HG02970 (cell line): ENCODE measurements at regions not wholly inside any gene's neighbourhood (a gene's known extent, or its start where the extent isn't known, plus 50 kb on each side); places are given as distances from the start of the nearest gene placed in this dataset.

ENCODE experiments used
- ATAC-seq: cut with Tn5 transposase; IDR thresholded peaks from one replicate; pipeline ENCODE4 v1.9.1; 2021; ENCODE audit warnings: mild to moderate bottlenecking, moderate library complexity, moderate number of reproducible peaks; ENCODE audit not compliant: unreplicated experiment, low FRiP score

DNA sequence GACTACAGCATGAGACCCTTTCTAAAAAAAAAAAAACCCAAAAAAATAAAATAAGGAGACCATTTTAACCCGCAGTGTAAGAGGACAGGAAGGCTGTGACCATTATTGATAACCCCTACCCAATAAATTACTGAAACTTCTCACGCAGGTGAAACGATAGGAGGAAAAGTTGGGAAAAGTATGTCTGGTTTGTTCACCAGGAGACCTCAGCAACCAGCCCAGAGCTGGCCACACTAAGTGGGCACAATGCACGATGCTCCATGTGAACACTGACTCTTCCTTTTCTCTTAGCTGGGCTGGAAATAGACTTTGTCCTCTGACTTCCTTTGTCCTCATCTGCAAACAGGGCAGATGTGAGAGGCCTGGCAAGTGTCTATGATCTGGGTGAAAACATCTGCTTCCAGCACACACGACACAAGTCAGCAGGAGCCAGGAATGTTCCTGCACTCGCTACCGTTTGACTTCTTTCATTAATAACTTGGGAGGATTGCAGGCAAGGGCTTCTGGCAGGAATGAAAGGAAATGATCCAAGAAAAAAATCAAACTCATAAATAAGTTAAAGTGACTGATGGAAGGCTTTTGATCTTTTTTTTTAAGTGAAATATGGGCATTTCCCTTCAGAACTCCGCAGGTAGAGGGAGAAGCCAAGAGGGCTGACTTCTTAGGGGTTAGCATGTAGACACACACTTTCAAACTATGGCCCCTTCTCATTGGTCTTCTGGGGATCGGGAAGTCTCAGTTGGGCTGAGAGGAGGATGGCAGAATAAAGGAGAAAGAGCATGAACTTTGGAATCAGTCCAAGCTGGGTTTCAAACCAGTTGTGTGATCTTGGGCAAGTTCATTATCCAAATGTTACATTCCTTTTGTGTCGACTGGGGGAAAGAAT, 137.4 kb upstream of the MYCN start:
- ATAC-seq, result no peak

DNA sequence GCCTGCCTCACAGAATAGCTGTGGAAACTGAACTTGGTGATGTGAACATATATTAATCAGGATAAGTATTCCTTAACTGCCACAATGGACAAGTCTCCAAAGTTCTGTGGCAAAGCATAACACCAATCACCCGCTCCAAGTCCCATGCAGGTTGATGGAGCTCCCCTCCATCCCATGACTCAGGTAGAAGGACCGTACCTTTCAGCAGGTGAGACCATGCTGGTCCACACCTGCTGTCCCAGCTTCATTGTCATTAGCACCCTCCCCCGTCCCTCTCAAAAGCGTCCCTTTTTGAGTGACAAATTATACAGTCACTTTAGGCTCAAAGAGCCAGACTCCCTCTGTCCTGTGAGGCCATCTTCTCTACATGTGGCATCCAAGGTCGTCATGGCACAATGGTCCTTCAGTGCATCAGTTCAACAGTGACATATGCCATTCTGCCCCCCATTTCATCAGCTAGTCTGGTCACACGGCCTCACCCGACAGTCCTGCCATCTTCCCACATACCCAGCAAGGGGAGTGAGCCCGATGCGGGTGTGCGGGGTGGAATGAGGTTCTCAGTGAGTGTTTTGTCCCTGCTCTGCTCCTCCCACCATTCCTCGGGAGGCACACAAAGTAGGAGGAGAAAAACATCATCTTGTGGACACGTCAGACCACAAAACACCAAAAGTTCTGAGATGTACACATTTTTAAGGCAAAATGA, 136.7 kb upstream of the MYCN start:
- no peak for ATAC-seq

DNA sequence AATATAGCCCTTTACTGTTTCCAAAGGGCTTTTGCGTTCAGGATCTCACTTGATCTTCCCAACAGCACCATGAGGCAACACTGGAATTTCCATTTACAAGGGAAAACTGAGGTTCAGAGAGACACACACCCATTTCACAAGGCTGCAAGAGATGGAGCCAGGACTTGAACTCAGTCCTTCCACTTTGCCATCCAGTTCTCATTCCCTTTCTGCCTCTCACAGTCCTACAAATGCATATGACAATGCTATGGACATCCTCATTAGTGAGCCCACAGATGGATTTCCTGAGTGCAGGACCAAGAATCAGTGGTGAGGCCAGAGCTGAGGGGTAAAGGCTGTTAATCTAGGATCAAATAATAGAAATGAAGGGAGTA, 136.1 kb upstream of the MYCN start:
- no peak for ATAC-seq

DNA sequence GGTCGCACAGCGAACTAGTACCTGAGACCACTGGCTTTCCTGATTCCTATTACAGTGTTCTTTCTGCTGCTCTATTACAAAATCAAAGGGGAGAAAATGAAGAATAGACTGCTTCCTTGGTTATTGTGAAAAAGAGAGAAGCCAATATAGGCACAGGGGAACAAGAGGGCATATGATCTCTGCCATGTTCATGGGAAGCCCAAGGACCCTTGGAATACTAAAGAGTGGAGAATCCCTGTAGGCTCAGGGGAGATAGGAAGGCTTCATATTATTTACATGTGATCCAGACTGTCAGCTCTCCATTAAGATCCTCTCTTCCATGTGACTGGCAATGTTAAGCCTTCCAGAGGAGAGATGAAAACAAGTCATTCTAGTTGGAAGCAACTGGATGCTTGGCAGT, 135.7 kb upstream of the MYCN start:
- ATAC-seq, result no peak

DNA sequence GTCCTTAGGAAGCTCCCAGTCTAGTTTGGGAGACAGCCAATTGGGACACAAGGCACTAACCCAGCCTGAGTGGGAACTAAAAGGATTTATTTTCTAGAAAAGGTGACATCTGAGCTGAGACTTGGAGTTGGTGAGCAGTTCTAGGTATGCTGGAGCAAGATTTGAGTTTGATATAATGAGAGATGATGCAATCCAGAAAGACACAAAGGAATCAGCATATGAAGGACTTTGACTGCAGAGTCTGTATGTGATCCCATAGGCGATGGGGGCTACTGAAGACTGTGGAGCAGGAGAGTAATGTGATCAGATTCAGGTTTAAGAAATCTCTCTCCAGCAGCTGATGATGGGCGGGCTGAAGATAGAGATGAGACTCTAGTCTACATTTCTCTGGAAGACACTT, 135.1 kb upstream of the MYCN start:
- ATAC-seq, result no peak

DNA sequence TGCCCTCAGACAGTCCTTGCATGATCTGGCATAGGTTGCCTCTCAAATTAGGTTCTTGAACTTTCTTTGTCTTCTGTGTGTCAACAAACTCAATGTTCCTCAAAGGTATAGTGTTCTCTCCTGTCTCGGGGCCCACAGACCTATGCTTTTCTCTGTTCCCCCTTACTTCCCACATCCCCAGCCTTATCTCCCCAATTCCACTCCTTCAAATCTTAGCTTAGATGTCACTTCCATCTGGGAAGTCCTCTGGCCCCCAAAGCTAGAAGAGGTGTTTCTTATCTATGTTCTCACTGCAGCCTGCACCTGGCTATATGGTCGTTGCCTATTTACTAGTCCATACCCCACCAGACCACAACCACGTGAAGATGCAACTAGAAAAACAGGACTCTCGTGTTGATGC, 134.6 kb upstream of the MYCN start:
- ATAC-seq, result no peak

DNA sequence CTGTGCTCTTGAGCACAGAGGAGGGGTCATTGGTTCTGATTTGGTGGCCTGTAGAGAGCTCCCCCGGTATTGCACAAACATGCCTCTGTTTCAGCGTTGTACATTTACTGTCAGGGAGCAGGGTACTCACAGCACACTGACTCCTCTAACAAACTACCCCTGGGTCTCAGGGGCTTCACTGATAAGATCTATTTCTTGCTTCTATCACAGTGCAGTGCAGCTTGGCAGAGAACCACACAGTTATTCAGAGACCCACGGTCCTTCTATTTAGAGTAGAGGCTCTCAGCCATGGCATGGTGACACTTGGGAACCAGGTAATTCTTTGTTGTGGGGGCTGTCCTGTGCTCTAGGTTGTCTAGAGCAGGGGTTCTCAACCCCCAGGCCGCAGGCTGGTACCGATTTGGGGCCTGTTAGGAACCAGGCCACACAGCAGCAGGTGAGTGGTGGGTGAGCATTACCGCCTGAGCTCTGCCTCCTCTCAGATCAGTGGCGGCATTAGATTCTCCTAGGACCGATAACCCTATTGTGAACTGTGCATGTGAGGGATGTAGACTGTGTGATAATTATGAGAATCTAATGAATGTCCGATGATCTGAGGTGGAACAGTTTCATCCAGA, 133.4 kb upstream of the MYCN start:
- no peak for ATAC-seq

DNA sequence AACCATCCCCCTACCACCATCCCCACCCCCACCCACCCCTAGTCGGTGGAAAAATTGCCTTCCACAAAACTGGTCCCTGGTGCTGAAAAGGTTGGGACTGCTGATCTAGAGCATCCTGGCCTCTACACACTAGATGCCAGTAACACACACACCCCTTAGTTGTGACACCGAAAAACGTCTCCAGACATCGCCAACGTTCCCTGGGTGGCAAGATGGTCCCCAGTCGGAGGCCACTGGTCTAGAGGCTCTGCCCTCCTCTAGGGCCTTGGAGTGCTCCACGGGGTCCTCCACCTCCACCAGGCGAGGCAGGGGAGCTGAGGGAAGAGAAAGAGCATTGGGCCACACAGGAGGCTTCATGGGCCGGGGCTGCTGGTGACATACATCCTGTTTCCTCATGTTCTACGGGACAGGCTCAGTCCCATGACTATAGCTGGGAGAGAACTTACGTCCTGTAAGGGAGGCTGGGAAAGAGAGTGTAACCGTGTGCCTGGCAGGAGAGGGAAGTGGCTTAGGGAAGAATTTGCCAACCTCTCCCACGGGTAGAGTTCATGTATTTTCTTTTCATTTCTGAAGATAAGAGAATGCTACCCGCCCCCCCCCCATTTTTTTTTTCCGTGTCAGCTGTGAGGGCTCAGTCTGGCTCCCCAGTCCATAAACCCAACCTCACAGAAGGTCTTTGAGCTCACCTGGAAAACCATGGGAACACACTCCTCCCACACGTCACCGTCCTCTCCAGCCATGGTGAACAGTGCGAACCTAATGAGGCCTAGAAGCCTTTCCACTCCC, 132.7 kb upstream of the MYCN start:
- ATAC-seq, result no peak

DNA sequence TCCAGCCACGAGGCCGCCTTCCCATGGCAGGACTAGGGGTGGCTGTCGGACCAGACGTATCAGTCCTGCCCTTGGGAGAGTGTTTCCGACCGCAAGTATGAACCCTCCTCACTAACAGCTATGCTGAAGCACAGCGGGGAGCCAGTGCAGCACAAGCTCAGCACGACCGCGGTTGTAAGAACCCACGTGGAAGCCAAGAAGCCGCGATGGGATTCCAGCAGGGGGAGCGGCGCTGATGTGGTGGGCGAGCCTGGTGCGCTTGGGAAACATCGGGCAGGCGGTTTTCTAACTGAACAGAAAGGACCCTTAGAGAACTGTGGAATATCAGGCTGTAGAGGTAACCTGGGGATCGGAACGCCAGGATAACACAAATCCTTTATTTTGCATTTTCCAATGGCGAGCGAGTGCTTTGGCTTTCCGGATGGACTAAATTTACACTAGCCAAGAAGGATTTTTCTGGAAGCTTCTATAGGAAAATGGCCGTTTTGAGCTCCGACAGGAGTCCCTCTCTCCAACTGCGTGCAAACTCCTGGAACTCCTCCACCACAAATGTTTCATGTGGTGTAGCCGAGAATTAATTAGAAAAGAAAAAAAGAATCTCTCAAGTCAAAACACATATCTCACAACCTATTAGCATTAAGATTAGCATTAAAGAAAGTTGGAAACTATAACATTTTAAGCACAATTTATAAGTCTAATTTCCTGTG, 132.0 kb upstream of the MYCN start:
- no peak for ATAC-seq

DNA sequence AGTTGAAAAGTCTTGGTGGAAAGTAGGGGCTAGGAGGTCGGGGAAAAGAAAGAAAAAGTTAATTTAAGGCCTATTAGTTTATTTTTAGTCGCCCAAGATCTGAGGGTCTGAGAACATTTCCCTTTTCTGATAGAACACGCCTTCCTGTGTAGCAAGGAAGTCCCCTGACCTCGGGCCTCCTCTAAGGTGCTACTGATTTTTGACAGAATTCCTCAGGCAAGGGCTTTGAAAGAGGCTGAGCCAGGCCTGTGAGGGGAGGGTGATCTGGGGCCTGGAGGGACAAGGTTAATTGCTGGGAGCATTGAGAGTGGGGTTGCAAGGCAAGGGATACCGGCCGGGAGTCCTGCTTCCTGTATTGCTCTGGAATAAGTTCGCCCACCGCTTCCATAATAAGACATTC, 131.4 kb upstream of the MYCN start:
- ATAC-seq, result no peak

DNA sequence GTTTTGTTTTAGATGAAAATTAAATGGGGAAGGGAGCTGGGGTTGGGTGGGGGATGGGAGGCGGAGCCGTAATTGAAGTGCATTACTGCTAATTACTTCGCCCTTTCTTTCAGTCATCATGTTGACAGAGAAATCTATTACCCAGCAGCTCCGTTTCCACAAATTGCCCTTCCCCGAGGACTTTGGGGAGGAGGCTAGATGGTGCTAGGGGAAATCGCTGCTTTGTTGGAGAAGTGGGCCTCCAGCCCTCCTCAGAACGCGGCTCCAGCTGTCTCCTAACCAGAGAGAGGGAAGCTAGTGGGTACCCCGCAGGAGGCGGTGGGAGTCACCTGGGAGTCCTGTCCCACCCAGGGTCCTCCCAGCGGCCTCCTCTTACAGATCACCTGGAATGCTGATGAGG, 130.9 kb upstream of the MYCN start:
- ATAC-seq, result no peak

DNA sequence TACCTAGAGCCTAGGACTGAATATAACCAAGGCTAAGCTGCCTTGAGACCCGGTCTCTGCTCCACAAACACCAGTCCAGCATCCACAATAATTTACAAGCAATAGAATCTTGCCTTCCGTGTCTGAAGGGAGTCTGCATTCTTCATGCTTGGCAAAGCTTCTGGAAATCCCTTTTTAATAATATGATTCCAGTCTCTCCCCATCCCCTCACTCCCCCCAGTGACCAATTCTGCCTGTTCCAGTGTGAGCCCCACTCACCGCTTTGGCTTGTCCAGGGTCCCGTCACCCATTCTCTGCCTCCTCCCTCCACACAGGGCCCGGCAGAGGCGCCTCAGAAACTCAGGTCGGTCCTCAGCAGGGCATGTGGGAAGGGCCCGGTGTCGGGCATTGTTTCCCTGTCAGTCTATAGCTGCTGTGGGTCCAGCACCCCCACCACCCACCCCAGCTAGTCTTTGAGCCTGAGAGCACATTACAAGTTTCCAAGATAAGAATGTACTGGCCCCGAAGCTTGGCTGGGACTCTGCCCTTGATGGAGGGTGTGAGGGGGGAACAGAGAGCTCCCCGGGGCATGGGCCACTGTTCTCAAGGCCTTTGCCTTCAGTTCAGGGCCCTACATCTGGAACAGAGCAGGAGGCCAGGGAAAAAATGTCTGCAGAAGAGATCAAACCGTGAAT, 129.7 kb upstream of the MYCN start:
- ATAC-seq, result no peak

DNA sequence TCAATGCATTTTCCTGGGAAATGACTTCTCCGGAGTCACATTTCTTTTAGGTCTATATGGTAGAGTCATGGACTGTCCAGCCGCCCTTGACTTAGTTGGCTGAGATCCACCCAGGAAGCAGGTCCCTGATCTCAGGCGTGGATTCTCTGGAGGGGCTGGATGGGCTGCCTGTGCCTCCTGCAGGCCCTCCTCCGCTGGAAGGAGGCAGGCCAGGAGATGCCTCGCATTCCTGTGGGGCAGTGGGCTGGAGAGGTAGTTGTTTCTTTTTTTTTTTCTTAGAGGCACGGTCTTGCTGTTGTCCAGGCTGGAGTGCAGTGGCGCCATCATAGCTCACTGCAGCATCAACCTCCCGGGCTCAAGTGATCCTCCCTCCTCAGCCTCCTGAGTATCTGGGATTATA, 129.0 kb upstream of the MYCN start:
- ATAC-seq, result no peak

DNA sequence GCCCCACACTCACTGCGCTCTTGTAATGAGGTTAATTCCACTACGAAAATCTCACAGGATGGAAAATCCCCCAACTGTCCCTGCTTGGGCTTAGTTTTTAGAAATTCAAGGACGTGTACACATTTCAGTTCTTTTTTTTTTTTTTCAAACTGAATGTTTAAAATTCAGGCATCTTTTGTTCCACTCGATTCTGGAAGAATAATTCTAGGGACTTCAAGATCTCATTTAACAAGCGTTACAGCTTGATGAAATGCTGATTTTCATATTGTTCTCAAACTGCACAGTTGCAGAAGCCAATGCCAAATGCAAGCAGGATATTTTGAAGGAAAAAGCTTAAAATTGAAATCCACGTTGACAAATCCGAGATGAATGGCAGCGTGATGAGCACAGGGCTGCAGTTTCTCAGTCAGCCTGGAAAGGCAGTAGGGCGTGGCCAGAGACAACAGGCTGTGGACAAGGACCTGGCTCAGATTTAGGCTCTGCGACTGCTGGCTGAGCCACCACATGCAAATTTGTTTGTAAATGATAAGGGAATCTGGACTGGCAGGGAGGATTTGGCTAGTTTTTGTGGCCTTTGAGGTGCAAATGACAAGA, 128.1 kb upstream of the MYCN start:
- no peak for ATAC-seq

DNA sequence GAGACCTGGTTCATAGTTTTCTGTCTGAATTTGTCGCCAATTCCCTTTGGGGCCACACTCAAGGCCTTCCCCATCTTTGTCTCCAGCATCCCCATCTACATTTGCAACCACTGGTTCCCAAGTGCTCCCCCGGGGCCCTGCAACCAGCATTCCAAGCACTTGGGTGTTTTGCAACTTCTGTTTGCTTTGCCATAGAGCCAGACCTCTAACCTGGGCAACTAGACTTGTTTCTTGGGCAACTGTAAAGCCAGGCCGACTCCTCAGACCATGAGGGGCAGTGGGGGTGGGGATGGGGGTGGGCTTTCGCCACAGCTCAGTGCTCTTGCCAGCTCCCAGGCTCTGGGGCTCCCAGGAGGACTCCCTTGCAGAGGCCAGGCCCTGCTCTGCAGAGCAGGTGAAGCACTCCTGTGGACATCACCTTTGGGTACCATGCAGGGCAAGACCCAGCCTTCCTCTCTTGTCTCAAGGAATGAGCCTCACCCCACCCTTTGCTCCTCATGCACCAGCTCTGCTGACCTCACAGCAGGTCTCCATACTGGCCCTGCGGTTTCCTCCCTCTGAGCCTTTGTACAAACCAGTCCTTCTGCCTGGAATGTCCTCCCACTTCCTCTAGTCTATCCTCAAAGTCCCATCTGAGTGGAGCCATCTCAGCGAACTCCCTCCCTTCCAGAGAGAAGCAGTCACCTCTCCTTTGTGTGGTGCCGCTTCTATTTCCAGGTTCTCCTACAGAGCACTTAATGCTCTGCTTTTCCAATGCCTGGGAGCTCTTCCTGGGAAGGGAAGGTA, 126.7 kb upstream of the MYCN start:
- no peak for ATAC-seq

DNA sequence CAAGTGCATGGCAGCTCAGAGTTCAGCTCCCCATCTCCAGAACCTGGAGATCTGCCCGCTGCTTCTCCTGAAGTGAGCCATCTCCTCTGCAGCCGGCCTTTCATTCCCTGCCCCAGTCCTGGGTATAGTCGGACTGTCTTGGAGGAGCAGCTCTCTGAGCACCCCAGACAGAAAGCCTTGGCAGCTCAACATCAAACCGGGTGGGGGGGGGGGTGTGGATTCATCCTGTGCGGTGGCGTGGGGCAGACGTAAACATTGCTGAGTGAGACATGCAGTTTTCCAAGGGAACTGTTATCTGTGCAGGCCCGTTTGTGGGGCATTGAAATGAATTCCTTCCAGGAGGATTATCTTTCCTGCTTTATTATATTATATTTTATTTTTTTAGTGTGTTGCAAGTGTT, 125.9 kb upstream of the MYCN start:
- ATAC-seq, result no peak

DNA sequence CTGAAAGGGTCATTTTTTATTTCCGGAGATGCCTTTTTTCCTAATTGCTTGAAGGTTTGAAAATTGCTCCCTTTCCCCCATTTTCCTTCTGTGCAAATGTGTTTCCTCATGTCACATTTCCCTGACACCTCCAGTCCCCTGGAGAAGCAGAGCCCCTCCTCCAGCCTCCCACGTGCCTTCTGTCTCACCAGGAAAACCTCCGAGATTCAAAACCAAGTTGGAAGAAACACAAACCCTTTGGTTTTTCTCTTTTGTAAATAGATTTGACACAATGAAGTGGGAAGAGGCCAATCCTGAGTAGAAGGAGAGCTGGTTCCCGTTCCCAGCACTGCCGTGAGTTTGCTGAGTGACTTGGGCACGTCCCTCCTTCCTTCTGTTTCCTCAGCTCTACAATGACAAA, 125.4 kb upstream of the MYCN start:
- no peak for ATAC-seq

DNA sequence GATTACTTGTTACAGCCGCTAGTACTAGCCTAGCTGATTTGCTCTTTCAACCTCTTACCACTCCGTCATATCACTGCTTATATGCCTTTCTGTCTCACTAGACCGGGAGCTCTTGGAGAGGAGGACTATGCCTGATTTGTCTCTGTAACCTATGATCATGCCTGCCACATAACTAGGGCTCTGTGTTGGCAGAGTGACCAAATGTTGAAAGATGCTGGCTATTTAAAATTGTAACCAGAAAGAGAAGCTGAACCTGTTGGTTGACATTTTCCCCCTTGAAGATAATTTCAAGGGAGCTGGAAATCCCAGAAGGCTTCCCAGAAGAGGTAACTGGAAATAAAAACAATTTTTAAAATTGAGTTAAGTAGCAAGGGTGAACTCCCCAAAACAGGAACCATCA, 124.1 kb upstream of the MYCN start:
- ATAC-seq, result no peak
